Ovary (tissue), 3 donors: ENCODE measurements at regions not wholly inside any gene's neighbourhood (a gene's known extent, or its start where the extent isn't known, plus 50 kb on each side); places are given as distances from the start of the nearest gene placed in this dataset.

Experiments
- EP300 ChIP-seq: sonication (generic); formaldehyde crosslinking; IDR thresholded peaks from one replicate; pipeline ENCODE4 v1.6.1; 2017; ENCODE audit warnings: antibody characterized with exemption
- POLR2A ChIP-seq: fragments of 450-650 bp; IDR thresholded peaks from one replicate; pipeline ENCODE4 v1.6.1; 2017; ENCODE audit warnings: antibody characterized with exemption, mild to moderate bottlenecking, moderate library complexity
- TF ChIP-seq, protein P1 (sequence below), 3 donors: fragments of 450-650 bp in 2 of 3; fragments of 200-600 bp in 1 of 3; IDR thresholded peaks; one replicate each; pipeline versions ENCODE4 v1.5.1 to v1.8.0; 2016 to 2022; ENCODE audit warnings: antibody characterized with exemption in 3 of 3, mild to moderate bottlenecking in 1 of 3
- donor health status: DM: no; HTN: no; CAD: no.

DNA sequence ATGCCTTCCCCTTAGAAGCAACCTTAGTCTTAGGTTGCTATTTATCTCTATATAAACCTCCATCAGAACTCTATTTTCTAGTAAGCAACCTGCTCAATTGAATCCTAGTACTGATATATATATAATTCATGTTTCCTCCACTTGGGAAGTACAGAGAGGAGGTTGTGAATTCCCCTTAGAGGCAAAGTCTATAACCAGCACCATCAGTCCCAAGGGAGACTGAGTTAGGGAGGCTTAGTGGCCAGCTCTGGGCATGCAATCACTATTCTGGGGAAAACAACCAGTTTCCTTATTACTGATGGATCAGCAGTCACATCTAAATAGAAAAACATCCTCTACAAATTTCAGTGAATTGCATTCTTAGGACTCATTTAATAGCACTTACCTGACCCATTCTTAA lies 489.1 kb downstream of the RMST start:
- no peak for TF ChIP-seq EP300
- TF ChIP-seq, protein P1, sequence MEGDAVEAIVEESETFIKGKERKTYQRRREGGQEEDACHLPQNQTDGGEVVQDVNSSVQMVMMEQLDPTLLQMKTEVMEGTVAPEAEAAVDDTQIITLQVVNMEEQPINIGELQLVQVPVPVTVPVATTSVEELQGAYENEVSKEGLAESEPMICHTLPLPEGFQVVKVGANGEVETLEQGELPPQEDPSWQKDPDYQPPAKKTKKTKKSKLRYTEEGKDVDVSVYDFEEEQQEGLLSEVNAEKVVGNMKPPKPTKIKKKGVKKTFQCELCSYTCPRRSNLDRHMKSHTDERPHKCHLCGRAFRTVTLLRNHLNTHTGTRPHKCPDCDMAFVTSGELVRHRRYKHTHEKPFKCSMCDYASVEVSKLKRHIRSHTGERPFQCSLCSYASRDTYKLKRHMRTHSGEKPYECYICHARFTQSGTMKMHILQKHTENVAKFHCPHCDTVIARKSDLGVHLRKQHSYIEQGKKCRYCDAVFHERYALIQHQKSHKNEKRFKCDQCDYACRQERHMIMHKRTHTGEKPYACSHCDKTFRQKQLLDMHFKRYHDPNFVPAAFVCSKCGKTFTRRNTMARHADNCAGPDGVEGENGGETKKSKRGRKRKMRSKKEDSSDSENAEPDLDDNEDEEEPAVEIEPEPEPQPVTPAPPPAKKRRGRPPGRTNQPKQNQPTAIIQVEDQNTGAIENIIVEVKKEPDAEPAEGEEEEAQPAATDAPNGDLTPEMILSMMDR (IDR thresholded peaks at IDR 0.05): no peak
- TF ChIP-seq POLR2A: no peak
